ENCODE measurements at regions not wholly inside any gene's neighbourhood (a gene's known extent, or its start where the extent isn't known, plus 50 kb on each side); places are given as distances from the start of the nearest gene placed in this dataset.

DNA sequence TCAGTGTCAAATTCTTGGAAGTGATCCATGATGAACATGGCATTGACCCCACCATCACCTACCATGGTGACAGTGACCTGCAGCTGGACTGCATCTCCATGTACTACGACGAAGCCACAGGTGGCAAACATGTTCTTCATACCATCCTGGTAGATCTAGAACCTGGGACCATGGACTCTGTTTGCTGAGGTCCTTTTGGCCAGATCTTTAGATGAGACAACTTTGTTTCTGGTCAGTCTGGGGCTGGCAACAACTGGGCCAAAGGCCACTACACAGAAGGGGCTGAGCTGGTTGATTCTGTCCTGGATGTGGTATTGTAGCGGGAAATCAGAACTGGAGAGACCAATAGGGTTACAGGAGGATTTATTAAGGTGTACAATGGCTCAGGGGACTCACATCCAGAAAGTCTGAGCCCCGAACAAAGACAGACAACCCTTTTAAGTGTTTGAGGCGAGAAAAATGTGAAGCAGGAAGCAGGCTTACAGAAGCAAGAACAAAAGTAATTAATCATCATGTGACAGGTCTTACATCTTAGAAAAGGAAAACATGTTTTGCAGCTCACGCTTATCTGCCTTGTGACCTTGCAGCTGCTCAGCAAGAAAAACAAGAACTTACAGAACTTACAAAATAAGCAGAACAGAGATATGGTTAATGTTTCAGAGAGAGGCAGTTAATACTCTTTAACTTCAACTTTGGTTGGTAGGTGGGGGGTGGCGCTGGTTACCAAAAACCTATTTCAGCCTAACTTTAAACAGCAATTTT lies 58.8 kb upstream of the MOCS1 start:
- ChIA-PET CTCF (no interaction called here), POLR2A (no interaction called here)
- Histone ChIP-seq H3K27me3 (ENCODE audit: control insufficient read depth in 2 of 2, insufficient read depth in 2 of 2, low read length in 2 of 2) (no peaks in the 10 kb centered on the region), H3K36me3 (ENCODE audit: control insufficient read depth in 2 of 3, insufficient read depth in 3 of 3, low read length in 3 of 3) (no peaks in the 10 kb centered on the region), H3K4me1 (ENCODE audit: control insufficient read depth in 2 of 2, insufficient read depth in 2 of 2, low read length in 2 of 2) (no peaks in the 10 kb centered on the region), H3K9me3 (ENCODE audit: control insufficient read depth in 2 of 3, low read length in 3 of 3) (peaks cover 0 to 7% (median 5%) of the 10 kb centered on the region in 3 experiments), H3K4me3 (ENCODE audit: low read length) (no peak overlapping the region), H3K27ac (ENCODE audit: low read depth, low read length) (no peak overlapping the region)
- ATAC-seq (no peak), DNase-seq (no peak)
- Mint-ChIP-seq H3K9me3 (peaks cover 8 to 43% (median 19%) of the 10 kb centered on the region in 11 donors), H3K4me3 (no peak overlapping the region), H3K4me1 (no peaks in the 10 kb centered on the region), H3K36me3 (peaks cover 0 to 9% (median 3%) of the 10 kb centered on the region in 5 donors), H3K27me3 (peaks cover 0 to 18% (median 12%) of the 10 kb centered on the region in 5 donors), H3K27ac (no peak overlapping the region)
- intact Hi-C loops (cut with micrococcal nuclease), result no loop called here
